ENCODE measurements at regions not wholly inside any gene's neighbourhood (a gene's known extent, or its start where the extent isn't known, plus 50 kb on each side); places are given as distances from the start of the nearest gene placed in this dataset.
A peak's percentile ranks its signal among the peaks of the same experiment; 100 is the strongest.
"Not testable (repeated sequence)": the region's sequence is repeated elsewhere in the genome, so short reads cannot be mapped to it uniquely, and the experiment has no call there.

DNA sequence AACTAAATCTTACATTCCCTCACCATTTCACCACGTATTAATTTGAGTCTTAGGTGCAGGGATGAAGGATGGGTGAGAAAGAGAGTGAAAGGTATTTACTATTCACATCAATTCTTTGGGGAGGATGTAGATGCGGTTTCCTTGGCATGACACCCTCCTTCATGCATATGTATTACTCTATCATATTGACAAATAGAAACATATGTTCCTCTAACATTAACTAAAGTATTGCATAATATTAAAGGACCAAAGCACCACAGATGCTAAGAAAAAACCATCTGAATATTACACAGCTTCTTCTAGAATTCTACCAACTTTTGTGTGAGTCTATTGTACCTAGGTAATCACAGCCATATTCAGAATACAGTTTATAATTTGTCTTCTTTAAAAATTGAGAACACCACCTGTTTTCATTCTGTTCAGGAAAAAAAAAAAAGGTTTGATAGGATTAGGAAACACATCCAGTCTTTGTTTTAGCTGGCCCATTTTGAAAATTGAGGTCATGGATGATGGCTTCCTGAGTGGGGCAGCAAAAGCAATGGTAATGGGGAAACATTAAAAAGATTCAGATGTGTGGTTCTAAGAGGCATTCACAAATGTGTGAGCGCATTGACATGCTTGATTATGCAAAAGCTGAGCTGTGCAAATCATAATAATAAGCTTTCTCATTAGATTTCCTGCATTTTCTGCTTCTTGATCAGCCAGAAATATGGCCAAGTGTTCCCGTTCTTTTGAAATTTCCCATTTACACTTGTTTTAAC is 1011.5 kb upstream of the NUDT12 start:
- DNase-seq (ENCODE audit: low spot score), result no peak

DNA sequence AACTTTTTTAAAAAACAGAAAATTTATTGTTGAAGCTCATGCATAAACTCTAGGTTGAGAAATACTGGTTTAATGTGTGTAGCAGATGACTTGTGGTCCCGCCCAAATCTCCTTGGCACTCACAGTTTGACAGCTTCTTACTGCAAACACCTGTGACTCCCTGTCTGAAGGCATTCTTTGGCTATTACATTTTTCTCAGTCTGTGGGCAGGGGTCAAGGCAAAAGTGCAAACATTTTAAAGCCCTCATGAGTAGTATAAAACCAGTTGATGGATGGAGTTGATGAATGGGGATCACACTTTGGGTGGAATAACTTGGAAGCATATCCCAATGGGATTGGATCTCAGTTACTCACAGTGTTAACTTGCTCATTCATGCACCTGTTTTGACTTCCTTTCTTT is 1007.0 kb upstream of the NUDT12 start:
- no peak for DNase-seq (ENCODE audit: low spot score)

DNA sequence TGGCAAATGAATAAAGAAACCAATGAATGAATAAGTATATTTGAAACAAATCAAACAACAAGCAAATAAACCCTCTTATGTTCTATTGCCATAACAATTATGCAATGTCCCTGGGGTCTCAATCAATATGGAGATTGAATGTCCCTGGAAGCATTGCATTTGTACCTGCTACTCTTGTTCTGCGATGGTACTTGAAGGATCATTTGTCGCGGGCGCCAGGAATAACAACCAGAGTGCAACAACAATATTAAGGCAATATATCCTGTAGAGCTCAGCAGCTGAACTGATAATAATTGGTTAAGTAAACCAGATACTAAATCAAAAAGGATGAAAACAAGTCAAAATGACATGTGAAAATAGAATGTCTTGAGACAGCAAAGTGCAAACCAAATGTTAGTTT is 1001.9 kb upstream of the NUDT12 start:
- DNase-seq (ENCODE audit: low spot score), result no peak

DNA sequence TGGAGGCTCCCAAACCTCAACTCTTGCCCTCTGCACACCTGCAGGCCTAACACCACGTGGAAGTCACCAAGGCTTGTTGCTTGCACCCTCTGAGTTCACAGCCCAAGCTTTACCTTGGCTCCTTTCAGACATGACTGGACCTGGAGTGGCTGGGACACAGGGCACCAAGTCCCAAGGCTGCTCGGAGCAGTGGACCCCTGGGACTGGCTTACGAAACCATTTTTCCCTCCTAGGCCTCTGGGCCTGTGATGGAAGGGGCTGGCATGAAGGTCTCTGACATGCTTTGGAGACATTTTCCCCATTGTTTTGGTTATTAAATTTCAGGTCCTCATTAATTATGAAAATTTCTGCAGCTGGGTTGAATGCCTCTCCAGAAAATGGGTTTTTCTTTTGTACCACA is 994.4 kb upstream of the NUDT12 start:
- no peak for DNase-seq (ENCODE audit: low spot score)

DNA sequence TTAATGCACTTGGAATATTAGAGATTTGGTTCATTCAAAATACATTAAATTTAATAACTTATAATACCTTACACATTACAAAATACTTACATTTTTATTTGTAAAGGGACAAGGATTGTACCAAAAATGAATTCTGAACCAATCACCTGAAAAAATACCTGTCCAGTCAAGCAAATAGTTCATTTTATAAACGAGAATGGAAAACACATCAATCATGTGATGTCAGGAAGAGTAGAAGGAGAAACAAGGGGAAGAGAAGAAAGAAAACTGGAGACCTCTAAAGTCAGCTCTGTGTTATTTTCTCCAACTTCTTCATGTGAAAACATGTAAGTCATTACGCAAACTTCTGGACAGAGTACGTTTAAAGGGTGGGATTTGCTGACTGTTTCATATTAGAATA is 989.0 kb upstream of the NUDT12 start:
- DNase-seq (ENCODE audit: low spot score), result no peak

DNA sequence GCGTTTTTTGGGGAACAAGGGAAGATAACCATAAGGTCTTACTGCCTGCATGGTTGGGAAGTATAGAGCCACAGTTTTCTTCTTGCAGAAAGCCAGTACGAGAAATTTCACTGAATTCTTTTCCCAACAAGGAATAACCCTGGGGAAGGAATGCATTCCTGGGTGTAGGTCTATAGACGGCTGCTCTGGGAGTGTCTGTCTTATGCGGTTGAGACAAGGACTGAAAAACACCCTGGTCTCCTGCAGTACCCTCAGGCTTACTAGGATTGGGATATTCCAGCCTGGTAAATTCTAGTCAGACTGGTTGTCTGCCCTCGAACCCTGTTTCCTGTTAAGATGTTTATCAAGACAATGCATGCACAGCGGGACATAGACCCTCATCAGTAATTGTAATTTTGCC is 984.3 kb upstream of the NUDT12 start:
- DNase-seq (ENCODE audit: low spot score), result not testable (repeated sequence)

DNA sequence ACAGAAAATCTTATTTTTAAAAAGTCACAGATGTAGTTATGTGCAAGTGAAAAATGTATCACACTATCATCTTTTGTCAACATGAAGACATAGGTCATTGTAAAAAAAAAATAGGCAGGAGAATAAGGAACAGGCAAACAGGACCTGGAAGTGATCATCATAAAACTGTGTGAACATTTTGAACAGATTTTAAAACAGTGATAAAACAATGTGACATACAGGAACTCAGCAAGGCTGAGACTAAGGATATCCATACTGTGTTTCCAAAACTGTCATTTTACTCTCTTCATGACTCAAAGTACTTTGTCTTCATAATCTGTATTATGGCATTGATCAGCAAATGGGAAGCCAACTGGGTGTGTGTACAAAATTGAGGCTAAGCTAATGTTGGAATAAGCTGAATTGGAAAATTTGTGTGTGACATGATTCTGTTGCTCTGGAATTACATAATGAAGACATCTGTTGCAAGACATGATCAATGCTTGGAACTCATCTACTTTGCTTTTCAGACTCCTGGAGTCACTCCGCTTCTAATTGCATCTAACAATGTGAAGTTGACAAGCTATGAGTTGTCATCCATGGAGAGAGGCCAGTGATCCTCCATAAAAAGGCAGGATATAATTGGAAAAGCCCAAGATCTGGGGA is 978.7 kb upstream of the NUDT12 start:
- DNase-seq (ENCODE audit: low spot score), result no peak

DNA sequence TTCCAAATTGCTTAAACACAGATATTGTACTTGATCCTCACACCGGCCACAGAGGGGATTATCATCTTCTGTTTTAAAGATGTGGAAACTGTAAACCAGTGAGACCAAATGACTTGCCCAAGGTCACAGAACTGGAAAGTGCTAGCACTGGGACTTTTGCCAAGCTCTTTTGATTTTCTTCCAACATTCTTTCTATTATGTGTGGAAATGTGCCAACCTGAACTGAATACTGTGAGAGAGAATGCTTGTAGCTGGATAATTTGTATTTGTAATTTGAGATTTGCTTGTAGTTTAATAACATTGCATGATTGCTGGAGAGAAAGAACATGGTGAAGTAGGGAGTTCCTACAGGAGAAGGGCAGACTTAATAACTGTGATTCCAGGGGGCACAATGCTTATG is 977.9 kb upstream of the NUDT12 start:
- DNase-seq (ENCODE audit: low spot score), result no peak

DNA sequence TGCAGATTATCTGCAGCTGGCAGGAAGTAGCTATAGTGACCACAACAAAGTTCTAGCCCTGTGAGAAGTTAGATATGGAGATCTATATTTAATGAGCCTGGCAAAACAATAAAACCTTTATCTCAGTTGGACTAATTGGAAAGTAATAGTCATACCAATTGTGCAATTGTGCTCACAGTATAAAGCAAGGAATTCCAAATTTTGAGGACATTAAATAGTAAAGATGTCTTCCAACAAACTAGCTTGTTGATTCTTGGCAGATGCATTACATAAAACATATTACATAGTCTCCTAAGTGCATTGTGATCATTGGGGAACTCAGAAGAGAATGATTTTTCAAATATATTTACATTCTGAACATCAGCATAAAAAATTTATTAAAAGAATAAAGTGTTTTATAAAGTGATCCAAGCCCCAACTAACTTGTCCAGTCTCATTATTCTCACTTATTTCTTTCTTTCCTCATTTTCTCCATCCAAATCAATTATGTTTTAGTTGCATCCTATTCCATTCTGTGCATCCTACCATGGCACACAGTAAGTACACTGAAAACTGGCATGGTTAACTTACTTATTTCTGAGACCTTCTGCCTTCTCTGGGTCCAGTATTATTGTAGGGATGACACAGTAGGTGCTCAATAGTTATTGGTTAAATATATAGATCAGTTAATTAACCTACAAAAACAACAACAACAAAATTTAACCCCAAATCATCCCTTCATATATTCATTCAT is 977.2 kb upstream of the NUDT12 start:
- DNase-seq (ENCODE audit: low spot score), result no peak

DNA sequence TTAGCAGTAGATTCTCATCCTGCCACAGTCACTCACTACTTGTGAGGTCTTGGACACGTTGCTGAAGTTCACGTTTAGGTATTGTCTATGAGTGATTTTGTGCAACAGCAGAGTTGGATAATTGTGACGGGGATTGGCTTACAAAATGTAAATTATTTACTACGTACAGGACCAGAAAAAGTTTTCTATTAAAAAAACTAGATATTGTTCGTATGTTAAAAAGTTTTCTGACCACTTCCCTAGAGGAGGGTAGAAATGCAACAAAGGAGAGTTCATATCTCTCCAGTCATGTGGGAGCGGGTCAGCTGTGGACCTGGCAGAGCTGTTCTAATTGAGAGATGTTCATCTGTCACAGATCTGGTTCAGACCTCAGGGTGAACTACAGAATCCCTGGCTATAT is 976.1 kb upstream of the NUDT12 start:
- no peak for DNase-seq (ENCODE audit: low spot score)

DNA sequence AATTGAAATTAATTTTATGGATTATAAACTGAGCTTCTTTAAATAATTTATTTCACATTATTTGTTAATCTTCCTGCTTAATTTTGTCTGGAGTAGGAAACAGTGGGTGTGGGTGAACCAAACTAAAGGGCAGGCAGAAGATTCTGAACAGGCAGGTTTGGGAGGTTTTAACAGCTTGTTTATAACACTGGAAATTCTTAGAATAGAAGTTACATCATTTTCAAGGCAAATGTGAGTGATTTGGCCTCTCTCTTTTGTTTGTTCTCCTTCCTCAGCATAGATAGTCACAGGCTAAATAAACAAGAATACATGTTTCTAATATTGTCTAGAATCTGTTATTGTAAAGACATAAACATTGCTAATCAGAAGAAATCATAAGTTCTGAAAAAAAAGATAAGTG is 970.9 kb upstream of the NUDT12 start:
- no peak for DNase-seq (ENCODE audit: low spot score)

DNA sequence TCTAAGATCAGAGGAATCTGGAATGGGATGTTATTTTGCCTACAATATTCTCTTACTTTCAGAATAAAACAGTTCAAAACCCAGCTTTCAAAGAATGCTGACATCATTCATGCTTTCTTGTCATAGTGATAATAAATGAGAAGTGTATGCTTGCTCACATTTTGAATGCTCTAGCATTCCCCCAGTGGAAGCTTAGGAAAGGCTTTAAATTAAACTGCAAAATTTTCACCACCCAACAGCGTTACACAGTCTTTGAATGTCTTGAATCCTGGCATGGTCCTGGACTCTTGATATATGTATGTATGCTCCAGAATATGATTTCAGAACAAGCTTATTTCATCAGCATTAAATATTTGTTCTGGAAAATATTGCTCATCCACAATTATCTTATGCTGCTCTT is 964.3 kb upstream of the NUDT12 start:
- no peak for DNase-seq (ENCODE audit: low spot score)

DNA sequence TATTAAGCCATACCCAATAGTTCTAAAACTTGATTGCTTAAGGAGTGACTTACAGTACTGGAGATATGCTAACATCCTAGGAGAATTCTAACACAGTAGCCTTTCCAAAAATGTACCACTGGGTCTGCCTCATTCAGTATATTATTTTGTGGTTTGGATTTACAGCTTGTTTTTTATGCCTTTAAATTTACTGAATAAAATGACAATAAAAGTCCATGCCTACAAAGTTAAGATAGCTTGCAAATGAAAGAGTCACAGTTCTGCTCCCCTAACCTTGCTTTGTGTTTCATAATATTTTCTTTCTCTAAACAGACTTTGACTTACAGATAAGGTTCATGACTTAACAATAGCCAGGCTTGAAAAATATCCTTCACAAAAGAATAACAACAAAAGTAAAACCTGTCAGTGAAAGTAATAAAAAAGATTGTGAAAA is 951.1 kb upstream of the NUDT12 start:
- DNase-seq (ENCODE audit: low spot score), result no peak

DNA sequence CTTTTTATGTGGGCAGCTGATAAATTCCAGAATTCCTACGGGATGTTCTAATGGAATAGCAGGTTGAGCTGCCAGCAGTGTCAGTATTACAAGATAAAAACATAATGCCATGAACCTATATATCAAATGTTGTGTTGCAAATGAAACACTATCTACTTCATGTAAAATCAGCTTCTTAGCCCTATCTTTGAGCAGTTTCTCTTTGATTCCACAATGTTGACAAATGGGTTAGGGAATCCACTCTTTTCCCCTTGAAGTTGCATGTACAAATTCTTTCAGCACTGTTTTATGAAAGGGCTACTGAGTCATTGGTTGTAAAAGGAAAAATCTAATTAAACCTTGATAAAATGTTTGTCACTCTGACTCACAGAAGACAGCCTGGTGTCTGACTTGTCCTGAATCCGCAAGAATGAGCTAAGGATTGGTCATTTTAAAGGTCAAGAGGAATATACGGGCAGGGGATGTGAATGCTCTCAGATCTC is 950.6 kb upstream of the NUDT12 start:
- peak; percentile 7 for DNase-seq (ENCODE audit: low spot score)

DNA sequence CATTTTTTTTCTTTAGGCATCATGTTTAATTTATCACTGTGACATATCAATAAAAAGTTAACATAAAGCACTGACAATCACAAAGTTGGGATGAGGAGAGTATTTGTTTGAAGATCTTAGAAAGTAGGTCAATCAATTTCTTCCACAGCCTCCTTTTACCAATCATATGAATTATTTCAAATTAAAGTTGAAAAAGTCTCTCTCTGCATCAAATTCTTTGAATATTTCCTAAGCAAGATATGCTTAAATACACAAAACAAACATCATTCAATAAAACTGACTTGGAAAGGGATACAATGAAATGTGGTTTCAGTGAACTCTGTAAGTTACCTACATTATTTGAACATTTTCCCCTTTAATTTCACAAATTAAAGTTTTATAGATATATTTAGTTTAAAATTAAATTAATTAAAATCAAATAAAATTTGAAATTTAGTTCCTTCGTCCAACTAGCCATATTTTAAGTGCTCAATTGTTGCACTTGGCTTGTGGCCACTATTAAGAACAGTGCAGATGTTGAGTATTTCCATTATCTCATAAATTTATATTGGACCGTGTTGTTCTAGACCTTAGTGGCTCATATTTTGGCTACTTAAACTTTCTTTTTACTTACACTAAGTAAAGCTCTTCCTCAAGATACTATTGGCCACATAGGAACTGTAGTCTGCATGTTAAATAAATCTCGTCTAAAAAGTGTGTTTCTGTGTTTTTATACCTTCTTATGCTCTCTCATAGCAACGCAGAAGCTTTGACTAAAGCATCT is 949.7 kb upstream of the NUDT12 start:
- DNase-seq (ENCODE audit: low spot score), result no peak

DNA sequence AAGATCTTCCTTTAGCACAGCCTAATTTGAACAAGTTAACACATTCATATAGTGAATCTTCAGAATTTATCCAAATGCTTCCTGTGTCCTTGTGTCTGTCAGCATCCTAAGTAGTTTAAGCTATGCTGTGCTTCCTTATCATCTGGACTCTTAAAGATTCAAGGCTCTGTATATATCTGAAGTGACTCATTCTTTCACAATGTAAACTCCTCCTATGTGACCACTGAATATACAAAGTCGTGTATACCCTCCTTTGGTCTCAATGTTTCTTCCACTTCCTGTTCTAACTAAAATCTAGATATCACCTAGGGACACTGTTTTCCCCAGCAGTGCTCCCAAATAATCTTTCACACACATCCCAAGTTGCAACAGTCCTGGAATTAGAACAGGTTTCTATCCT is 935.7 kb upstream of the NUDT12 start:
- no peak for DNase-seq (ENCODE audit: low spot score)

DNA sequence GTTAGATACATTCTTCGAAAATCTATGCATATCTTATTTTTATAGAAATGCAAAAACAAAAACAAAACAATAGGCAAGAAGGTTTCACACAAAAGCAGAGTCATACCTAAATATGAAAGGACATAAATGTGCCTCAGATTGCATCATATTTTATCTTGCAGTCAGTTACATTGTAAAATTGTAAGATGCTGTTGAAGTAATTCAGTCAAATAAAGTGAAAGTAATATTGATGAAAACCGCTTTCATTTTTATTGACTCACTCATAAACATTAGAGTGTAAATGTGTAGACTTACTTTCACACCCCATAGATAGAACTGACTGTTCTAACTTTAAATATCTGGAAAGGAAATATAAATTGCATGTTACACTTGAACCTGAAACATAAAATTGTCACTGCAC is 931.5 kb upstream of the NUDT12 start:
- no peak for DNase-seq (ENCODE audit: low spot score)

DNA sequence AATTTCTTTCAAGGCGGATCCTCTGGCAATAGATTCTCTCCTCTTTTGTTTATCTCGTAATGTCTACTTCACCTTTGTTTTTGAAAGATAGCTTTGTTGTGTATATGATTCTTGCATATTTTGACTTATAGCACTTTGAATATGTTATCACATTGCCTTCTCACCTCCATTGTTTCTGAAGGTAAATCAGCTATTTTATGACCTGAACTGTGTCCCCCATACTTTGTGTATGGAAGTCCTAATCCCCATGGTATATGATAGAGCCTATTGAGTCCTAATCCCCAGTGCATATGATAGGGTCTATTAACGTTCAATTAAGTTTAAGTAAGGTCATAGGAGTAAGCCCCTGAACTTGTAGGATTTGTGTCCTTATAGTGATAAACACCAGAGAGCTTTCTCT is 910.2 kb upstream of the NUDT12 start:
- DNase-seq (ENCODE audit: low spot score), result no peak

DNA sequence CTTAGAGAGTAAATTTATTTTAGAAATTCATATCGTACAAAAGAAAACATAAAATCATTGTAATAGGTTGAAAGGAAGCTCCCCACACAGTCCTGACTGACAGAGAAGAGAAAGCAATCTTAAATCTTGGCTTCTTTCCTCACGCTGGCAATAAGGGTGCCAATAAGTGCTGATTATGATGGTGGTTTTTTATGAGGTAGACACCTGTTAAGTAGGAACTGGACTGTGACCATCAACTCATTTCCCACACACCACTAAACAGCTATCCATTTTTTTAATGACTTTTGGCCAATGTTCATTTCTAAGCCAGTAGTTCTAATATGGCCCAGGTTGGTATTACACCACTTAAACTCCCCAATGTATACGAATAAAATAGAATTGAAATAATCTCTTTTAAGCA is 893.5 kb upstream of the NUDT12 start:
- no peak for DNase-seq (ENCODE audit: low spot score)

DNA sequence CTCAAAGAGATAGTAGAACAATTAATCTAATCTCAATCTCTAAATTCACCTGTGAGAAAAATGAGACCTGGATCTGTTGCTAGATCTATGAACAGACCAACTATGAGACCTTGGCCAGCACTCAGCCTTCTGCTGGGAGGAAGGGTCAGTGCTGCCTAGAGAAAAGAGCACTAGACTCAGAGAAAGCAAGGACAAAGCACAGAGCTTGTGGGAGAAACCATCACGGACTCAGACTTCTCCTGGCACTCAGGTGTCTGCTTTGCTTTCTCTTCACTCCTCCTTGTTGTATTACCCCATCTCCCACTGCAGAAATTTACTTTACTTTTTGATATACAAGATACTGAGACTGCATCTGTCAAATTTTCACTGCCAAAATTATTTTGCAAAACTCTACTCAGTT is 890.0 kb upstream of the NUDT12 start:
- no peak for DNase-seq (ENCODE audit: low spot score)

DNA sequence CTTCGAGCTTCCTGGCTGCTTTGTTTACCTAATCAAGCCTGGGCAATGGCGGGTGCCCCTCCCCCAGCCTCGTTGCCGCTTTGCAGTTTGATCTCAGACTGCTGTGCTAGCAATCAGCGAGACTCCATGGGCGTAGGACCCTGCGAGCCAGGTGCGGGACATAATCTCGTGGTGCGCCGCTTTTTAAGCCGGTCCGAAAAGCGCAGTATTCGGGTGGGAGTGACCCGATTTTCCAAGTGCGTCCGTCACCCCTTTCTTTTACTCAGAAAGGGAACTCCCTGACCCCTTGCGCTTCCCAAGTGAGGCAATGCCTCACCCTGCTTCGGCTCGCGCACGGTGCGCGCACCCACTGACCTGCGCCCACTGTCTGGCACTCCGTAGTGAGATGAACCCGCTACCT is 889.3 kb upstream of the NUDT12 start:
- DNase-seq (ENCODE audit: low spot score), result not testable (repeated sequence)

DNA sequence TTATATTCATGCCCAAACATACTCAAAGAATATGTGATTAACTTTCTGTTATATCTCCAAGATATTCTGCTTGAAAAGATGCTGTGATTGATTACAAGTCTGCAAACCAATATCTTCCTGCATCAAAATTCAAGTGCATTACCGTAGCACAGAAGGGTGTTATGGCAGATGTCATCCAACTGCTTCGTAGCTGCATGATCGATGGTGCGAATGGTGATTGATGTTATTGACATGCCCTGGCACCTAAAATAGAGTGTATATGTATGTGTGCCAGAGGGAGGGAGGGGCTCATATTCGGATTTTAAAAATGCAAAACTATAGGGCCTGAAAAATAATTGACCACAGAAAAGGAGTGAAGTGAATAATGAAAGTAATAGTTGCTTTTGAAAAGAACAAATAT is 882.1 kb upstream of the NUDT12 start:
- no peak for DNase-seq (ENCODE audit: low spot score)

Data from AG08395 (cell line).